T-helper 17 cell (primary cell): ENCODE measurements at regions not wholly inside any gene's neighbourhood (a gene's known extent, or its start where the extent isn't known, plus 50 kb on each side); places are given as distances from the start of the nearest gene placed in this dataset.

ENCODE experiments used
- ATAC-seq: fragments of 150-1000 bp; cut with Tn5 transposase; 2 replicates; pipeline ENCODE4 v1.10.0; 2021; ENCODE audit warnings: mild to moderate bottlenecking, moderate library complexity
- DNase-seq, 3 donors: peaks; one replicate each; pipeline versions ENCODE4 v3.0.0 to v3.0.0-alpha.2; 2020 to 2021
- H3K9me3 ChIP-seq: one replicate; pipeline ENCODE4 v1.7.0; 2013; ENCODE audit warnings: low read length, mild to moderate bottlenecking; ENCODE audit not compliant: control insufficient read depth, poor library complexity, severe bottlenecking
- H3K27ac Mint-ChIP-seq: one replicate; pipeline ENCODE4 v1.8.0; 2022; ENCODE audit warnings: mild to moderate bottlenecking, moderate library complexity, mixed read lengths
- H3K27me3 Mint-ChIP-seq: one replicate; pipeline ENCODE4 v1.8.0; 2022; ENCODE audit warnings: mixed read lengths
- H3K36me3 Mint-ChIP-seq: one replicate; pipeline ENCODE4 v1.8.0; 2022; ENCODE audit warnings: low read depth, mixed read lengths
- H3K4me1 Mint-ChIP-seq: one replicate; pipeline ENCODE4 v1.8.0; 2022; ENCODE audit warnings: mild to moderate bottlenecking, mixed read lengths
- H3K4me3 Mint-ChIP-seq: one replicate; pipeline ENCODE4 v1.8.0; 2022; ENCODE audit warnings: mild to moderate bottlenecking, moderate library complexity, mixed read lengths

DNA sequence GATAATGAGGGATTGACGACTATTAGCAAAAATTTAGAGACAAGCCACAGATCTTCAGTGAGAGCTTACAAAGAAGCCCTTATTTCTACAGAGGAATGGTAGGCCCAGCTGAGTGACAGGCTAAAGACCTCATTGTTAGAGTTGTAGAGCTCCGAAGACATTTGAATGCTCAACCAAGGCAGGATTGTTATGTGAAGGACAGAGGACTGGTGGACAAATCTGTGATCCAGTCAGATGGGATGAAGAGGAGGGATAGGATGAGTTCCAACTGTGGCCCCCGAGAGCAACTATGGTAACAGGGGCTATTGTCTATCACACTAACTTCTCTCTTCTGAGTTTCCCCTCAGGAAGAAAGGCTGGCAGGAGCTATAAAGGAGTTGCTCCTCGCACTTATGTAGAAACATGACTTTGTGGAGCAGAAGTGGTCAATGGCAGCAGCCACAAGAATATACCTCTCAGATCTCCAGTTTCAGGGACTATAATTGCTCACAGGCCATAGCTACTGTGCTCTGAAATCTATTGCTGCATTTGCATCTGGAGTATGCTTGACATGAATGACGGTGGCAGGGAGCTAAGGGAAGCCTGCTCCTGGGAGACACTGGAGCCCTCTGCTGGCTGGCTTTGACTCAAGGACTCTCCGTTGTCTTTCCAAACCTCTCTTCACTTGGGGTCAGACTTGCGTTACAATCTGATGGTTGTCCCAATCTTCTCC lies 50.3 kb upstream of the GREB1L start:
- H3K36me3 Mint-ChIP-seq = peaks cover 2% of the 10 kb centered on the region
- H3K4me1 Mint-ChIP-seq = peaks cover 4% of the 10 kb centered on the region
- H3K9me3 ChIP-seq = no peaks in the 10 kb centered on the region
- H3K27ac Mint-ChIP-seq = no peak overlapping the region
- no peak for DNase-seq
- H3K27me3 Mint-ChIP-seq = peaks cover 45% of the 10 kb centered on the region
- no peak for ATAC-seq
- H3K4me3 Mint-ChIP-seq = no peak overlapping the region
